ENCODE measurements at regions not wholly inside any gene's neighbourhood (a gene's known extent, or its start where the extent isn't known, plus 50 kb on each side); places are given as distances from the start of the nearest gene placed in this dataset.
"Not testable (repeated sequence)": the region's sequence is repeated elsewhere in the genome, so short reads cannot be mapped to it uniquely, and the experiment has no call there.

- in situ Hi-C loops (cut with MboI; ENCODE audit: low pct_unique_long_range_greater_than_20kb, low sequenced_read_pairs); DNase-seq: not testable (repeated sequence)
Measured at GRCh38 chr16:29232160-29232705, 174.3 kb downstream of the NPIPB11 start.

- in situ Hi-C loops (cut with MboI; ENCODE audit: low pct_unique_long_range_greater_than_20kb, low sequenced_read_pairs) = no loop called here
- DNase-seq = no peak
Measured at GRCh38 chr16:29231244-29231643, 175.3 kb downstream of the NPIPB11 start.

- in situ Hi-C loops (cut with MboI; ENCODE audit: low pct_unique_long_range_greater_than_20kb, low sequenced_read_pairs) = no loop called here
- no peak for DNase-seq
Measured at GRCh38 chr16:29230671-29231096, 175.8 kb downstream of the NPIPB11 start.

GRCh38 chr16:29230006-29230668, 176.4 kb downstream of the NPIPB11 start:
- in situ Hi-C loops (cut with MboI; ENCODE audit: low pct_unique_long_range_greater_than_20kb, low sequenced_read_pairs); DNase-seq: not testable (repeated sequence)

- DNase-seq; in situ Hi-C loops (cut with MboI; ENCODE audit: low pct_unique_long_range_greater_than_20kb, low sequenced_read_pairs): not testable (repeated sequence)
Measured at GRCh38 chr16:29229616-29230005, 176.9 kb downstream of the NPIPB11 start.

- DNase-seq; in situ Hi-C loops (cut with MboI; ENCODE audit: low pct_unique_long_range_greater_than_20kb, low sequenced_read_pairs): not testable (repeated sequence)
Measured at GRCh38 chr16:29228664-29229611, 177.6 kb downstream of the NPIPB11 start.

- in situ Hi-C loops (cut with MboI; ENCODE audit: low pct_unique_long_range_greater_than_20kb, low sequenced_read_pairs) = not testable (repeated sequence)
- DNase-seq = peak; percentile 73
Measured at GRCh38 chr16:29227751-29228663, 178.5 kb downstream of the NPIPB11 start.

GRCh38 chr16:29226782-29227181, 179.7 kb downstream of the NPIPB11 start:
- no peak for DNase-seq
- in situ Hi-C loops (cut with MboI; ENCODE audit: low pct_unique_long_range_greater_than_20kb, low sequenced_read_pairs) = no loop called here

GRCh38 chr16:29224675-29225074, 181.8 kb downstream of the NPIPB11 start:
- in situ Hi-C loops (cut with MboI; ENCODE audit: low pct_unique_long_range_greater_than_20kb, low sequenced_read_pairs); DNase-seq: not testable (repeated sequence)

- in situ Hi-C loops (cut with MboI; ENCODE audit: low pct_unique_long_range_greater_than_20kb, low sequenced_read_pairs); DNase-seq: not testable (repeated sequence)
Measured at GRCh38 chr16:29222615-29223014, 183.9 kb downstream of the NPIPB11 start.

GRCh38 chr16:29222008-29222407, 184.5 kb downstream of the NPIPB11 start:
- DNase-seq; in situ Hi-C loops (cut with MboI; ENCODE audit: low pct_unique_long_range_greater_than_20kb, low sequenced_read_pairs): not testable (repeated sequence)

- DNase-seq; in situ Hi-C loops (cut with MboI; ENCODE audit: low pct_unique_long_range_greater_than_20kb, low sequenced_read_pairs): not testable (repeated sequence)
Measured at GRCh38 chr16:29221281-29221955, 185.1 kb downstream of the NPIPB11 start.

- in situ Hi-C loops (cut with MboI; ENCODE audit: low pct_unique_long_range_greater_than_20kb, low sequenced_read_pairs); DNase-seq: not testable (repeated sequence)
Measured at GRCh38 chr16:29220647-29221191, 185.8 kb downstream of the NPIPB11 start.

GRCh38 chr16:29219966-29220646, 186.4 kb downstream of the NPIPB11 start:
- in situ Hi-C loops (cut with MboI; ENCODE audit: low pct_unique_long_range_greater_than_20kb, low sequenced_read_pairs); DNase-seq: not testable (repeated sequence)

GRCh38 chr16:29219562-29219961, 186.9 kb downstream of the NPIPB11 start:
- in situ Hi-C loops (cut with MboI; ENCODE audit: low pct_unique_long_range_greater_than_20kb, low sequenced_read_pairs); DNase-seq: not testable (repeated sequence)

GRCh38 chr16:29218649-29219048, 187.9 kb downstream of the NPIPB11 start:
- in situ Hi-C loops (cut with MboI; ENCODE audit: low pct_unique_long_range_greater_than_20kb, low sequenced_read_pairs) = not testable (repeated sequence)

GRCh38 chr16:29218171-29218570, 188.3 kb downstream of the NPIPB11 start:
- DNase-seq; in situ Hi-C loops (cut with MboI; ENCODE audit: low pct_unique_long_range_greater_than_20kb, low sequenced_read_pairs): not testable (repeated sequence)

More at GRCh38 chr16:29218649-29219048, 187.9 kb downstream of the NPIPB11 start:
- not testable (repeated sequence) for DNase-seq
